ENCODE measurements at regions not wholly inside any gene's neighbourhood (a gene's known extent, or its start where the extent isn't known, plus 50 kb on each side); places are given as distances from the start of the nearest gene placed in this dataset.
A peak's percentile ranks its signal among the peaks of the same experiment; 100 is the strongest.

- CTCF ChIA-PET: no interaction called here
- 64% methylated on average over 1 of the region's 1 CpG for WGBS (ENCODE audit: missing lambda C conversion rate)
- POLR2A ChIA-PET: no interaction called here
- TF ChIP-seq PHF8 (IDR thresholded peaks at IDR 0.05; ENCODE audit: borderline replicate concordance, low read depth) (no peak), RAD21 (conservative IDR thresholded peaks at IDR 0.05 in 1 of 2, IDR thresholded peaks at IDR 0.05 in 1 of 2) (no peak), HDAC2 (IDR thresholded peaks at IDR 0.05) (no peak), EHF (CRISPR knock-in tag; IDR thresholded peaks at IDR 0.05) (no peak), JUN (IDR thresholded peaks at IDR 0.05) (no peak), ZNF302 (CRISPR knock-in tag; IDR thresholded peaks at IDR 0.05) (no peak), SREBF2 (IDR thresholded peaks at IDR 0.05) (no peak), E2F6 (IDR thresholded peaks at IDR 0.05; ENCODE audit: borderline replicate concordance, low read depth) (no peak), CHD4 (IDR thresholded peaks at IDR 0.05; ENCODE audit: borderline replicate concordance) (no peak), NFE2L2 (conservative IDR thresholded peaks at IDR 0.05; ENCODE audit: low read length) (no peak), ZSCAN20 (CRISPR knock-in tag; IDR thresholded peaks at IDR 0.05) (no peak), EHMT2 (IDR thresholded peaks at IDR 0.05; ENCODE audit: low read depth) (no peak), HOXA7 (CRISPR knock-in tag; IDR thresholded peaks at IDR 0.05) (no peak), CHD2 (IDR thresholded peaks at IDR 0.05; ENCODE audit: low read length, partially characterized antibody) (no peak)
- TF ChIP-seq, protein P1, sequence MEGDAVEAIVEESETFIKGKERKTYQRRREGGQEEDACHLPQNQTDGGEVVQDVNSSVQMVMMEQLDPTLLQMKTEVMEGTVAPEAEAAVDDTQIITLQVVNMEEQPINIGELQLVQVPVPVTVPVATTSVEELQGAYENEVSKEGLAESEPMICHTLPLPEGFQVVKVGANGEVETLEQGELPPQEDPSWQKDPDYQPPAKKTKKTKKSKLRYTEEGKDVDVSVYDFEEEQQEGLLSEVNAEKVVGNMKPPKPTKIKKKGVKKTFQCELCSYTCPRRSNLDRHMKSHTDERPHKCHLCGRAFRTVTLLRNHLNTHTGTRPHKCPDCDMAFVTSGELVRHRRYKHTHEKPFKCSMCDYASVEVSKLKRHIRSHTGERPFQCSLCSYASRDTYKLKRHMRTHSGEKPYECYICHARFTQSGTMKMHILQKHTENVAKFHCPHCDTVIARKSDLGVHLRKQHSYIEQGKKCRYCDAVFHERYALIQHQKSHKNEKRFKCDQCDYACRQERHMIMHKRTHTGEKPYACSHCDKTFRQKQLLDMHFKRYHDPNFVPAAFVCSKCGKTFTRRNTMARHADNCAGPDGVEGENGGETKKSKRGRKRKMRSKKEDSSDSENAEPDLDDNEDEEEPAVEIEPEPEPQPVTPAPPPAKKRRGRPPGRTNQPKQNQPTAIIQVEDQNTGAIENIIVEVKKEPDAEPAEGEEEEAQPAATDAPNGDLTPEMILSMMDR (IDR thresholded peaks at IDR 0.05): no peak
- TF ChIP-seq, protein P2, sequence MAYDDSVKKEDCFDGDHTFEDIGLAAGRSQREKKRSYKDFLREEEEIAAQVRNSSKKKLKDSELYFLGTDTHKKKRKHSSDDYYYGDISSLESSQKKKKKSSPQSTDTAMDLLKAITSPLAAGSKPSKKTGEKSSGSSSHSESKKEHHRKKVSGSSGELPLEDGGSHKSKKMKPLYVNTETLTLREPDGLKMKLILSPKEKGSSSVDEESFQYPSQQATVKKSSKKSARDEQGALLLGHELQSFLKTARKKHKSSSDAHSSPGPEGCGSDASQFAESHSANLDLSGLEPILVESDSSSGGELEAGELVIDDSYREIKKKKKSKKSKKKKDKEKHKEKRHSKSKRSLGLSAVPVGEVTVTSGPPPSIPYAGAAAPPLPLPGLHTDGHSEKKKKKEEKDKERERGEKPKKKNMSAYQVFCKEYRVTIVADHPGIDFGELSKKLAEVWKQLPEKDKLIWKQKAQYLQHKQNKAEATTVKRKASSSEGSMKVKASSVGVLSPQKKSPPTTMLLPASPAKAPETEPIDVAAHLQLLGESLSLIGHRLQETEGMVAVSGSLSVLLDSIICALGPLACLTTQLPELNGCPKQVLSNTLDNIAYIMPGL (CRISPR knock-in tag; IDR thresholded peaks at IDR 0.05; ENCODE audit: borderline replicate concordance): no peak
- DNase-seq (ENCODE audit: low read depth in 1 of 2, low spot score in 1 of 2): no peak
- peak; percentile 39 for FAIRE-seq
- ATAC-seq: no peak
- no peaks in the 10 kb centered on the region for H3K9me3 ChIP-seq
- no peak overlapping the region for H3K27ac ChIP-seq
- H3K4me2 ChIP-seq: no peak overlapping the region
- no peak overlapping the region for H3K4me3 ChIP-seq
- no peaks in the 10 kb centered on the region for H3K4me1 ChIP-seq
Observed at GRCh38 chr2:52141076-52141475, 1109.1 kb upstream of the NRXN1 start.

DNA sequence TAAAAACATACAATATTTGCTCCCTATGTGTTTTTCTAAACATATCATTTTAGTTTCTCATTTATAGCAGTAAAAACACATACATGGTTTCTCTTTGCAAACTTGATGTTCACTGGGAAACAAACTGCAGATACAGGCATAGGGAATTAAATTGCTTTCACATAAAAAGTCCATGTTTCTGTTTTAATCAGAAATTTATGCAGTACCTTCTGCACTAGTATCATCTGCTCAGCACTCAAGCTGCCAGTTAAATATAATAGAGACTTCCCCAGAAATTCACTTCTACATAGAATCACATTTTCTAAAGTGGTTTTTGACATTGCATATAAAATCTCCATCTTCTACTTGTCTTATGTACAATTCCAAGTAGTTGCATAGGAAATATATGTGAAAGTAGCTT, 1107.3 kb upstream of the NRXN1 start:
- Histone ChIP-seq H3K27ac (no peak overlapping the region), H3K4me3 (no peak overlapping the region), H3K9me3 (no peaks in the 10 kb centered on the region), H3K4me1 (no peaks in the 10 kb centered on the region), H3K4me2 (no peak overlapping the region)
- ATAC-seq: no peak
- POLR2A ChIA-PET: no interaction called here
- FAIRE-seq: no peak
- CTCF ChIA-PET: no interaction called here
- no peak for DNase-seq (ENCODE audit: low read depth in 1 of 2, low spot score in 1 of 2)
- TF ChIP-seq PHF8 (IDR thresholded peaks at IDR 0.05; ENCODE audit: borderline replicate concordance, low read depth) (no peak), JUNB (IDR thresholded peaks at IDR 0.05) (no peak), REST (IDR thresholded peaks at IDR 0.05) (no peak), KDM1A (IDR thresholded peaks at IDR 0.05; ENCODE audit: low read depth) (no peak), MAFK (IDR thresholded peaks at IDR 0.05; ENCODE audit: partially characterized antibody) (no peak), NR3C1 (IDR thresholded peaks at IDR 0.05) (no peak), POLR2AphosphoS2 (conservative IDR thresholded peaks at IDR 0.05; ENCODE audit: low read length) (no peak), BHLHE40 (IDR thresholded peaks at IDR 0.05; ENCODE audit: low read depth, low read length) (no peak), ZNF302 (CRISPR knock-in tag; IDR thresholded peaks at IDR 0.05) (no peak), MAZ (IDR thresholded peaks at IDR 0.05; ENCODE audit: borderline replicate concordance, low read depth, low read length) (no peak), RCOR1 (IDR thresholded peaks at IDR 0.05; ENCODE audit: low read depth, low read length) (no peak), MYC (IDR thresholded peaks at IDR 0.05; ENCODE audit: borderline replicate concordance, low read length) (no peak), FOXS1 (CRISPR knock-in tag; IDR thresholded peaks at IDR 0.05) (no peak), EP300 (IDR thresholded peaks at IDR 0.05) (no peak)
- TF ChIP-seq, protein P1 (IDR thresholded peaks at IDR 0.05): no peak
- TF ChIP-seq, protein P3, sequence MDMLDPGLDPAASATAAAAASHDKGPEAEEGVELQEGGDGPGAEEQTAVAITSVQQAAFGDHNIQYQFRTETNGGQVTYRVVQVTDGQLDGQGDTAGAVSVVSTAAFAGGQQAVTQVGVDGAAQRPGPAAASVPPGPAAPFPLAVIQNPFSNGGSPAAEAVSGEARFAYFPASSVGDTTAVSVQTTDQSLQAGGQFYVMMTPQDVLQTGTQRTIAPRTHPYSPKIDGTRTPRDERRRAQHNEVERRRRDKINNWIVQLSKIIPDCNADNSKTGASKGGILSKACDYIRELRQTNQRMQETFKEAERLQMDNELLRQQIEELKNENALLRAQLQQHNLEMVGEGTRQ (IDR thresholded peaks at IDR 0.05): no peak

All from A549 (cell line).